K562 (cell line): ENCODE measurements at regions not wholly inside any gene's neighbourhood (a gene's known extent, or its start where the extent isn't known, plus 50 kb on each side); places are given as distances from the start of the nearest gene placed in this dataset.

Source experiments
- ATAC-seq: fragments of 200-7000 bp; cut with Tn5 transposase; 3 replicates; pipeline ENCODE4 v1.9.1; 2020; ENCODE audit warnings: moderate library complexity
- BruUV-seq: library from RNA; stranded (reverse); fragments of 400-500 nt; replicated peaks from 2 replicates; lab custom pipeline; 2021; lab: Mats Ljungman, UMichigan
- CTCF ChIA-PET: fragments of 300-600 bp; formaldehyde crosslinking; extraction: SDS; loops from one replicate; lab custom pipeline; 2021; ENCODE audit warnings: low intra/inter-chr PET ratio; lab: Yijun Ruan, JAX
- POLR2A ChIA-PET: fragments of 300-600, 350-650 bp; sonication (Branson Sonifier 250); formaldehyde crosslinking; extraction: SDS; loops from one replicate; lab custom pipeline; 2021; ENCODE audit warnings: antibody characterized with exemption, inconsistent platforms; lab: Yijun Ruan, JAX
- DNase-seq, 4 experiments: peaks; one replicate each; pipeline versions ENCODE4 v3.0.0 to v3.0.0-alpha.2; 2011 to 2018; ENCODE audit warnings: low spot score in 3 of 4, mixed read lengths in 3 of 4; ENCODE audit errors: extremely low read depth in 1 of 4
- FAIRE-seq: peaks from 2 replicates; lab custom pipeline; 2011; peaks lifted over from hg19 to GRCh38; lab: Jason Lieb, UNC
- H2AFZ ChIP-seq: 2 replicates; pipeline ENCODE4 v1.6.0; 2011; ENCODE audit warnings: low read depth, low read length, control low read depth, inconsistent platforms
- H3K27ac ChIP-seq: fragments of 200-600 bp; 3 replicates; pipeline ENCODE4 v1.8.0; 2011; ENCODE audit warnings: low read depth, mild to moderate bottlenecking, control low read depth, inconsistent platforms, low read length, moderate library complexity, mixed read lengths; ENCODE audit errors: extremely low read depth
- H3K27me3 ChIP-seq, 2 experiments: fragments of 300-600 bp in 1 of 2; 2 replicates in 1 of 2; 3 replicates in 1 of 2; pipeline versions ENCODE4 v1.6.0 to v1.8.0; 2011; ENCODE audit warnings: inconsistent platforms in 2 of 2, low read length in 2 of 2, mild to moderate bottlenecking in 1 of 2, mixed read lengths in 1 of 2, moderate library complexity in 1 of 2; ENCODE audit not compliant: control insufficient read depth in 2 of 2, insufficient read depth in 2 of 2
- H3K36me3 ChIP-seq: fragments of 300-600 bp; 3 replicates; pipeline ENCODE4 v1.8.0; 2011; ENCODE audit warnings: mild to moderate bottlenecking, low read length, inconsistent platforms; ENCODE audit not compliant: control insufficient read depth, insufficient read depth
- H3K4me1 ChIP-seq, 2 experiments: fragments of 200-600 bp in 1 of 2; replicated peaks in 1 of 2; 2 replicates in 1 of 2; 3 replicates in 1 of 2; pipeline versions ENCODE4 v1.5.1 to v1.8.0; 2011; ENCODE audit warnings: inconsistent platforms in 2 of 2, low read length in 2 of 2, mild to moderate bottlenecking in 1 of 2, mixed read lengths in 1 of 2, moderate library complexity in 1 of 2; ENCODE audit not compliant: control insufficient read depth in 2 of 2, insufficient read depth in 2 of 2
- H3K4me2 ChIP-seq: 2 replicates; pipeline ENCODE4 v1.6.1; 2011; ENCODE audit warnings: low read length, control low read depth, inconsistent platforms, mixed read lengths; ENCODE audit not compliant: insufficient read depth
- H3K4me3 ChIP-seq: fragments of 200-600 bp; sonication (generic), shearing (Covaris generic); 2 replicates; pipeline ENCODE4 v1.5.1; 2016; ENCODE audit warnings: control low read depth, inconsistent platforms
- H3K79me2 ChIP-seq: fragments of 200-600 bp; 3 replicates; pipeline ENCODE4 v1.8.0; 2011; ENCODE audit warnings: low read length, inconsistent platforms; ENCODE audit not compliant: control insufficient read depth, insufficient read depth
- H3K9ac ChIP-seq, 2 experiments: 2 replicates each; pipeline versions ENCODE4 v1.6.0 to v1.6.1; 2011; ENCODE audit warnings: low read depth in 2 of 2, low read length in 2 of 2, control low read depth in 1 of 2, inconsistent platforms in 1 of 2, mild to moderate bottlenecking in 1 of 2, mixed read lengths in 1 of 2; ENCODE audit not compliant: insufficient read depth in 1 of 2
- H3K9me1 ChIP-seq: one replicate; pipeline ENCODE4 v1.6.0; 2011; ENCODE audit warnings: inconsistent platforms, mild to moderate bottlenecking, low read length, moderate library complexity; ENCODE audit not compliant: control insufficient read depth, insufficient read depth
- H3K9me3 ChIP-seq: replicated peaks from 2 replicates; pipeline ENCODE4 v1.5.1; 2011; ENCODE audit warnings: low read depth, low read length, inconsistent platforms; ENCODE audit not compliant: control insufficient read depth, insufficient read depth
- H4K20me1 ChIP-seq: replicated peaks from 2 replicates; pipeline ENCODE4 v1.6.1; 2011; ENCODE audit warnings: low read length, inconsistent platforms, mixed read lengths; ENCODE audit not compliant: control insufficient read depth, insufficient read depth
- C11orf30 ChIP-seq: fragments of 450-650 bp; IDR thresholded peaks from 2 replicates; pipeline ENCODE4 v1.6.1; 2016; ENCODE audit warnings: low read depth, mild to moderate bottlenecking
- HMG20A ChIP-seq: fragments of 450-650 bp; formaldehyde crosslinking; conservative IDR thresholded peaks from 2 replicates; pipeline ENCODE4 v1.4.0; 2020; ENCODE audit warnings: mild to moderate bottlenecking, mixed read lengths
- MAFG ChIP-seq: fragments of 450-650 bp; conservative IDR thresholded peaks from 2 replicates; pipeline ENCODE4 v1.6.1; 2016; ENCODE audit warnings: missing genetic modification characterization, missing compliant biosample characterization
- MAFK ChIP-seq: IDR thresholded peaks from 2 replicates; pipeline ENCODE4 v1.6.1; 2011; ENCODE audit warnings: low read length, improper control_type of control experiment
- RBM15 ChIP-seq: fragments of 200-400 bp; formaldehyde crosslinking; IDR thresholded peaks from 2 replicates; pipeline ENCODE4 v1.6.1; 2018; ENCODE audit warnings: mild to moderate bottlenecking, low read length, moderate library complexity; ENCODE audit not compliant: insufficient read depth
- RUNX1 ChIP-seq: sonication (generic); IDR thresholded peaks from 2 replicates; pipeline ENCODE4 v1.6.1; 2016; ENCODE audit warnings: antibody characterized with exemption, low read depth
- USF1 ChIP-seq: sonication (generic); formaldehyde crosslinking; IDR thresholded peaks from 2 replicates; pipeline ENCODE4 v1.9.0; 2022; ENCODE audit warnings: mild to moderate bottlenecking, missing genetic modification reagents
- ZNF316 ChIP-seq: fragments of 450-650 bp; IDR thresholded peaks from 2 replicates; pipeline ENCODE4 v1.6.1; 2016
- ZNF695 ChIP-seq: fragments of 450-650 bp; formaldehyde crosslinking; IDR thresholded peaks from 2 replicates; pipeline ENCODE4 v1.4.0; 2020; ENCODE audit warnings: mild to moderate bottlenecking, moderate library complexity
- WGBS: fragments of 100-300 bp; shearing (Covaris generic); methylation state at CpG from one replicate; pipeline ENCODE4 v1.1.6; 2016; ENCODE audit warnings: low coverage, mixed read lengths; ENCODE audit not compliant: insufficient coverage; ENCODE audit errors: missing lambda C conversion rate; 5-methylcytosine and 5-hydroxymethylcytosine counted together
- in situ Hi-C: fragments of 300-500 bp; cut with MboI; formaldehyde crosslinking; loops from 4 replicates; pipeline ENCODE4 v1.15.0; 2018; ENCODE audit warnings: inconsistent platforms, mixed read lengths
- intact Hi-C: fragments of 100-400 bp; cut with micrococcal nuclease; formaldehyde crosslinking; loops from 2 replicates; pipeline ENCODE4 v1.14.2; 2022

GRCh38 chr13:47433461-47434005 is 536.7 kb upstream of the HTR2A start:
- Histone ChIP-seq H3K27ac (no peak overlapping the region), H3K79me2 (no peaks in the 10 kb centered on the region), H3K4me1 (no peaks in the 10 kb centered on the region), H3K4me2 (no peak overlapping the region), H3K4me3 (no peak overlapping the region), H2AFZ (no peak overlapping the region), H3K9me1 (no peaks in the 10 kb centered on the region), H4K20me1 (no peaks in the 10 kb centered on the region), H3K9me3 (no peaks in the 10 kb centered on the region), H3K9ac (no peak overlapping the region), H3K36me3 (no peaks in the 10 kb centered on the region), H3K27me3 (no peaks in the 10 kb centered on the region)
- BruUV-seq: no TSS peak
- DNase-seq: no peak
- in situ Hi-C loops (no loop called here), intact Hi-C loops (no loop called here)
- FAIRE-seq: no peak
- ChIA-PET CTCF (no interaction called here), POLR2A (no interaction called here)
- WGBS: 11% methylated on average over 1 of the region's 2 CpGs
- peak; percentile 27 for TF ChIP-seq MAFG (tag)
- TF ChIP-seq RUNX1: no peak
- TF ChIP-seq ZNF695: no peak
- TF ChIP-seq ZNF316: peak; percentile 48
- TF ChIP-seq C11orf30: peak; percentile 27; the same call in 1 of the 2 replicates
- TF ChIP-seq MAFK: 0 out of 2 replicates have a peak, but pooled peaks have one; percentile 11
- no peak for ATAC-seq

- no peaks in the 10 kb centered on the region for H3K36me3 ChIP-seq
- in situ Hi-C loops: no loop called here
- no peaks in the 10 kb centered on the region for H3K27me3 ChIP-seq
- ATAC-seq (no peak), FAIRE-seq (no peak), DNase-seq (no peak)
- WGBS: 0% methylated on average over 3 of the region's 3 CpGs
- intact Hi-C loops: no loop called here
- CTCF ChIA-PET: no interaction called here
- BruUV-seq: no TSS peak
- no peaks in the 10 kb centered on the region for H3K9me1 ChIP-seq
- H3K9me3 ChIP-seq: no peaks in the 10 kb centered on the region
- no peak for TF ChIP-seq RBM15
- TF ChIP-seq USF1 (CRISPR knock-in tag): no peak
- no peak for TF ChIP-seq HMG20A
- H3K9ac ChIP-seq: no peak overlapping the region
- no peak overlapping the region for H2AFZ ChIP-seq
- no peak overlapping the region for H3K4me3 ChIP-seq
- H3K27ac ChIP-seq: no peak overlapping the region
- no peaks in the 10 kb centered on the region for H3K79me2 ChIP-seq
- H3K4me1 ChIP-seq: no peaks in the 10 kb centered on the region
- no peak overlapping the region for H3K4me2 ChIP-seq
- no peaks in the 10 kb centered on the region for H4K20me1 ChIP-seq
- POLR2A ChIA-PET: interaction anchor here (0.6 kb wide), 1 partner anchor 1455 kb away, joined by 3 read pairs; no protein-coding TSS in a partner anchor
Observed at GRCh38 chr13:47426126-47426849, 529.4 kb upstream of the HTR2A start.
